Sciatic nerve (tissue), 2 donors: ENCODE measurements at regions not wholly inside any gene's neighbourhood (a gene's known extent, or its start where the extent isn't known, plus 50 kb on each side); places are given as distances from the start of the nearest gene placed in this dataset.

Source experiments
- ATAC-seq: fragments of 200-7000 bp; cut with Tn5 transposase; one replicate; pipeline ENCODE4 v1.9.1; 2020; ENCODE audit warnings: mild to moderate bottlenecking, moderate library complexity
- DNase-seq: peaks from one replicate; pipeline ENCODE4 v3.0.0-alpha.2; 2020; ENCODE audit warnings: low spot score
- intact Hi-C: fragments of 100-400 bp; cut with DNase I; formaldehyde crosslinking; loops from one replicate; pipeline ENCODE4 v1.14.2; 2022
- donor health status: DM: no; HTN: no; CAD: no.
- donor health status: DM: no; HTN: no; CAD: no.

GRCh38 chr3:144060881-144061280 lies 89.3 kb downstream of the DIPK2A start:
- DNase-seq (no peak), ATAC-seq (no peak)
- intact Hi-C loops: no loop called here

GRCh38 chr3:144063306-144063705 lies 91.7 kb downstream of the DIPK2A start:
- ATAC-seq (no peak), DNase-seq (no peak)
- intact Hi-C loops: no loop called here

GRCh38 chr3:144067059-144067458 lies 95.4 kb downstream of the DIPK2A start:
- DNase-seq (no peak), ATAC-seq (no peak)
- intact Hi-C loops: no loop called here

- DNase-seq (no peak), ATAC-seq (no peak)
- intact Hi-C loops: no loop called here
These were observed 102.1 kb downstream of the DIPK2A start for GRCh38 chr3:144073698-144074097.

GRCh38 chr3:144079634-144080033 lies 108.0 kb downstream of the DIPK2A start:
- intact Hi-C loops: no loop called here
- no peak for DNase-seq
- ATAC-seq: no peak

GRCh38 chr3:144084929-144085328 lies 113.3 kb downstream of the DIPK2A start:
- intact Hi-C loops: no loop called here
- no peak for ATAC-seq
- no peak for DNase-seq

GRCh38 chr3:144085964-144086363 lies 114.3 kb downstream of the DIPK2A start:
- DNase-seq: no peak
- ATAC-seq: no peak
- intact Hi-C loops: no loop called here

- no peak for ATAC-seq
- no peak for DNase-seq
- intact Hi-C loops: no loop called here
These were observed 124.4 kb downstream of the DIPK2A start for GRCh38 chr3:144096016-144096415.

- DNase-seq: no peak
- ATAC-seq: no peak
- intact Hi-C loops: no loop called here
These were observed 125.5 kb downstream of the DIPK2A start for GRCh38 chr3:144097163-144097562.

- intact Hi-C loops: no loop called here
- ATAC-seq (no peak), DNase-seq (no peak)
These were observed 127.1 kb downstream of the DIPK2A start for GRCh38 chr3:144098691-144099090.

GRCh38 chr3:144102421-144102820 lies 130.8 kb downstream of the DIPK2A start:
- no peak for ATAC-seq
- DNase-seq: no peak
- intact Hi-C loops: no loop called here

GRCh38 chr3:144104186-144104585 lies 132.6 kb downstream of the DIPK2A start:
- DNase-seq (no peak), ATAC-seq (no peak)
- intact Hi-C loops: no loop called here

GRCh38 chr3:144104679-144105078 lies 133.1 kb downstream of the DIPK2A start:
- DNase-seq (no peak), ATAC-seq (no peak)
- intact Hi-C loops: no loop called here

- intact Hi-C loops: no loop called here
- ATAC-seq: no peak
- no peak for DNase-seq
These were observed 133.9 kb downstream of the DIPK2A start for GRCh38 chr3:144105542-144105941.

- intact Hi-C loops: no loop called here
- DNase-seq (no peak), ATAC-seq (no peak)
These were observed 135.3 kb downstream of the DIPK2A start for GRCh38 chr3:144106970-144107369.

- DNase-seq: no peak
- no peak for ATAC-seq
- intact Hi-C loops: no loop called here
These were observed 136.3 kb downstream of the DIPK2A start for GRCh38 chr3:144107923-144108322.

- intact Hi-C loops: no loop called here
- DNase-seq (no peak), ATAC-seq (no peak)
These were observed 138.3 kb downstream of the DIPK2A start for GRCh38 chr3:144109944-144110343.

GRCh38 chr3:144112036-144112435 lies 140.4 kb downstream of the DIPK2A start:
- ATAC-seq: no peak
- DNase-seq: no peak
- intact Hi-C loops: no loop called here

GRCh38 chr3:144112437-144112836 lies 140.8 kb downstream of the DIPK2A start:
- ATAC-seq: no peak
- DNase-seq: no peak
- intact Hi-C loops: no loop called here

GRCh38 chr3:144114767-144115166 lies 143.1 kb downstream of the DIPK2A start:
- ATAC-seq (no peak), DNase-seq (no peak)
- intact Hi-C loops: no loop called here

GRCh38 chr3:144119633-144120032 lies 148.0 kb downstream of the DIPK2A start:
- no peak for ATAC-seq
- no peak for DNase-seq
- intact Hi-C loops: no loop called here

- no peak for DNase-seq
- no peak for ATAC-seq
- intact Hi-C loops: no loop called here
These were observed 150.0 kb downstream of the DIPK2A start for GRCh38 chr3:144121661-144122060.
